ENCODE measurements at regions not wholly inside any gene's neighbourhood (a gene's known extent, or its start where the extent isn't known, plus 50 kb on each side); places are given as distances from the start of the nearest gene placed in this dataset.

DNA sequence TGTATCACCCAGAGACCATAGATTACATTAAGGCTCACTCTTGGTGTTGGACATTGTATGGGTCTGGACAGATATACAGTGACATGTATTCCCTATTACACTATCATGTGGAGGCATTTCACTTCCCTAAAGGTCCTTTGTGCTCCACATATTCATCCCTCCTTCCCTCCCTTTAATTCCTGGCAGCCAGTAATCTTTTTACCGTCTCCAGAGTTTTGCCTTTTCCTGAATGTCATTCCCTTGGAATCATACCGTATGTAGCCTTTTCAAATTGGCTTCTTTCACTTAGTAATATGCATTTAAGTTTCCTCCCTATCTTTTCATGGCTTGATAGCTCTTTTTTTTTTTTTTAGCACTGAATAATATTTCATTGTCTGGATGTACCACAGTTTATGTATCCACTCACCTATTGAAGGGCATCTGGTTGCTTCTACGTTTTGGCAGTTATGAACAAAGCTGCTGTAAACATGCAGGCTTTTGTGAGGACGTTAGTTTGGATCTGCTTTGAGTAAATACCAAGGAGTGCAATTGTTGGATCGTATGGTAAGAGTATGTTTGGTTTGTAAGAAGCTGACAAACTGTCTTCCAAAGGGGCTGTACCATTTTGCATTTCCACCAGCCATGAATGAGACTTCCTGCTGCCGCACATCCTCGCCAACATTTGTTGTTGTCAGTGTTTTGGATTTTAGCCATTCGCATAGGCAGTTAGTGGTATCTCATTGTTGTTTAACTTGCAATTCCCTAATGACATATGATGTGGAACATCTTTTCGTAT, 122.1 kb upstream of the SMIM23 start:
- no peaks in the 10 kb centered on the region for H3K27me3 ChIP-seq (ENCODE audit: control insufficient read depth, insufficient read depth, low read length)
- no peak overlapping the region for H3K27ac ChIP-seq (ENCODE audit: low read length)
- no peaks in the 10 kb centered on the region for H3K36me3 ChIP-seq (ENCODE audit: control insufficient read depth, insufficient read depth, low read length)
- H3K4me3 ChIP-seq (ENCODE audit: low read length): no peak overlapping the region
- H3K4me1 ChIP-seq (ENCODE audit: control insufficient read depth, insufficient read depth, low read length): peaks cover 2% of the 10 kb centered on the region; the same call in 1 of the 2 replicates
- no peaks in the 10 kb centered on the region for H3K9me3 ChIP-seq (ENCODE audit: control insufficient read depth, insufficient read depth, low read length)
- WGBS (ENCODE audit: insufficient coverage, insufficient read length): no CpG with 5 or more reads among the region's 9 CpGs
- no peak for DNase-seq (ENCODE audit: low read depth, low spot score)

DNA sequence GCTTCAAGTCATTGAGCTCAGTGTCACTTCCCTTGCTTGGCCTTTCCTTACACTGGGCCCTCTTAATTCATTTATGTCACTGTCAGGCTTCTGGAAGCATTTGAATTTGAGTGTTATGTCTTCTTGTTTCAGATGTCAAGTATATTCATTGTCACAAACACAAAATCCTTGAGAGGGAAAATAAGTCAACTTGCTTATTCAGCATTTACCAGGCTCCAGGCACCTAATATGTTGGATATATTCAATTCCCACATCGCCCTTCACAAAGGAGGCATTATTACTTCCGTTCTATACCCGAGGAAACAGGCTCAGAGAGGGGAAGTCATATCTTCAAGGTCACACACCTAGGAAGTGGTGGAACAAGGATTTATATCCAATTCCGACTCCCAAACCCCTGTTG, 121.1 kb upstream of the SMIM23 start:
- Histone ChIP-seq H3K9me3 (ENCODE audit: control insufficient read depth, insufficient read depth, low read length) (no peaks in the 10 kb centered on the region), H3K4me3 (ENCODE audit: low read length) (no peak overlapping the region), H3K4me1 (ENCODE audit: control insufficient read depth, insufficient read depth, low read length) (peaks cover 2% of the 10 kb centered on the region; the same call in 1 of the 2 replicates), H3K27me3 (ENCODE audit: control insufficient read depth, insufficient read depth, low read length) (no peaks in the 10 kb centered on the region), H3K36me3 (ENCODE audit: control insufficient read depth, insufficient read depth, low read length) (no peaks in the 10 kb centered on the region), H3K27ac (ENCODE audit: low read length) (no peak overlapping the region)
- no peak for DNase-seq (ENCODE audit: low read depth, low spot score)
- WGBS (ENCODE audit: insufficient coverage, insufficient read length): no CpG with 5 or more reads among the region's 4 CpGs

DNA sequence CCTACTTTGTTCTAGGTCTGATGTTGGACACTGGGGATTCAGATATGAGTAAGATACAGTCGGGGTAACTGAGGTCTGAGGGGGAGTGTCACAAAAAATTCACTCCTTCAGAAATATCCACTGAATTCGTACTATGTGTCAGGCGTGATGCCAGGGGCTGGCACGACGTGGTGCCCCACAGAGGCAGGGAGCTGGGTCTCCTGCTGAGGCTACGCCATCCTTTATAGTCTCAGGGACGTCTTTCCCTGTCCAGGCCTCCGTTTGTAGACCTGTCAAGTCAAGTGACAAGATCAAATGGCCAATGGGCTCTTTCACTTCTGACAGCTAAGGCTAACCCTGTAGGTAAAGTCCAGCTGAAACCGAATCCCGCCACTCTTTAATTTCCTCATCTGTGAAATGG, 118.8 kb upstream of the SMIM23 start:
- Histone ChIP-seq H3K27me3 (ENCODE audit: control insufficient read depth, insufficient read depth, low read length) (no peaks in the 10 kb centered on the region), H3K27ac (ENCODE audit: low read length) (no peak overlapping the region), H3K36me3 (ENCODE audit: control insufficient read depth, insufficient read depth, low read length) (no peaks in the 10 kb centered on the region), H3K4me3 (ENCODE audit: low read length) (no peak overlapping the region), H3K9me3 (ENCODE audit: control insufficient read depth, insufficient read depth, low read length) (no peaks in the 10 kb centered on the region), H3K4me1 (ENCODE audit: control insufficient read depth, insufficient read depth, low read length) (peaks cover 2% of the 10 kb centered on the region; the same call in 1 of the 2 replicates)
- no CpG with 5 or more reads among the region's 10 CpGs for WGBS (ENCODE audit: insufficient coverage, insufficient read length)
- no peak for DNase-seq (ENCODE audit: low read depth, low spot score)

DNA sequence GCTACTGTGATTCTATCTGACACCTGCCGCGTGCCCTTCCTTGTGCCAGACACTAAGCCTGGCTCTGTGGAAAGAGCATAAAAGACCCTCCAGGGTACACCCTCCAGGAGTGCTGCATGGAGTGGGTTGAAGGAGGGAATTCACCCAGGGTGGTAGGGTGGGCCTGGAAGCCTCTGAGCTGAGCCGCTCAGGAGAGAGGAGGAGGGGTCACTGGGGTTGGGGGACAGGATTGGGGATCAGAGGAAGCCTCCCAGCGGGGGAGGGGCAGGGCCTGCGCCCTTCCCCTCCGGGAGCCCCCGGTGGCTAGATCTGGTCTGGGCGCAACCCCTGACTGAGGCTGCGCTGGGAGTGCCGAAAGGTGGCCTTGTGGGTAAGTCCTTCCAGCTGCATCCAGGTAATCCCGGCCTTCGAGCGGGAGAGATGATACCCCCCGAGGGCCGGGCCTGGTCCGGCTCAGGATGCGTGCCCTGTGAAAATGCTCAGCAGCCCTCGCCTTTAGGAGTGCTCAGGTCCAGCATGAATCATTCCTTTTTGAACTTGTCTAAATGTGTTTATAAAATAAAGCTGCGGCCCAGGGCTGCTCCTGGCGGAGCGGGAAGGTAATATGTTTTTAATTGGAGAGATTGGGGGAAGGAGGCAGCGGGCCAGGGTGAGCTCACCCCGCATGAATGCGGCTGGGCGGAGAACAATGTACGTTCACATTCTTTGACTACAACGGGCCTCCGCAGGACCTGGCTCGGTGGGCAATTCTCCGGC, 118.1 kb upstream of the SMIM23 start:
- H3K27ac ChIP-seq (ENCODE audit: low read length): no peak overlapping the region
- no peak for DNase-seq (ENCODE audit: low read depth, low spot score)
- no peaks in the 10 kb centered on the region for H3K27me3 ChIP-seq (ENCODE audit: control insufficient read depth, insufficient read depth, low read length)
- H3K4me3 ChIP-seq (ENCODE audit: low read length): no peak overlapping the region
- H3K9me3 ChIP-seq (ENCODE audit: control insufficient read depth, insufficient read depth, low read length): no peaks in the 10 kb centered on the region
- no peaks in the 10 kb centered on the region for H3K36me3 ChIP-seq (ENCODE audit: control insufficient read depth, insufficient read depth, low read length)
- peaks cover 2% of the 10 kb centered on the region; the same call in 1 of the 2 replicates for H3K4me1 ChIP-seq (ENCODE audit: control insufficient read depth, insufficient read depth, low read length)
- WGBS (ENCODE audit: insufficient coverage, insufficient read length): no CpG with 5 or more reads among the region's 30 CpGs

DNA sequence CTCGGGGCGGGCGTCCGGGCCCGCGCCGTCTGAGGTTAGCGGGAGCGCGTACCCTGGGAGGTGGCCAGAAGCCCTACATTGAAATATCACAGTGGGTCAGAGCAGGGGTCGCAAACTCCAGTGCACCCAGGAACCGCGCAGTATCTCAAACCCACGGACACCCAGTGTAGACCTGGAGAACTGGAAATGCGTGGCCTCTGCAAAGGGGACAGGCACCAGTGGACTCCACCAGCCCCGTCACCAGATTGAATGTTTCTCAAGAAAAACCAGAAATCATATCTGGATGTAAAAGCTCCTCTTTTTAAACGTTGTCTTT, 117.6 kb upstream of the SMIM23 start:
- no peaks in the 10 kb centered on the region for H3K36me3 ChIP-seq (ENCODE audit: control insufficient read depth, insufficient read depth, low read length)

DNA sequence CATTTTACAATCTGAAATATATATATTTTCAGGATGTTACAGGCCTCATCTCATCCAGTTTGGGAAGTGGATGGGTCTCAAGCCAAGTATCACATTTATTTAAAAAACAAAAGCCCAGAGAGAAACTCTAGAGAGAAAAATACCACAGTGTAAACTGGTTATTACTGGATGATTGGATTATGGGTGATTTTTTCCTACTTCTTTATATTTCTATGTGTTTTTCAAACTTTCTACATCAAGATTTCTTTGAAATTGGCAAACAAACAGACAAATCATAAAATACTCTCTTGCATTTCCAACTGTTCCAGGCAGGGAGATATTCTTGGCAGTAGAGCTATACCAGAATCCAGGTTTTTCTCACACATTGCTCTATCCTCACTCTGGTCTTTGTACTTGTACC, 116.0 kb upstream of the SMIM23 start:
- Histone ChIP-seq H3K27ac (ENCODE audit: low read length) (no peak overlapping the region), H3K27me3 (ENCODE audit: control insufficient read depth, insufficient read depth, low read length) (no peaks in the 10 kb centered on the region), H3K4me3 (ENCODE audit: low read length) (no peak overlapping the region), H3K9me3 (ENCODE audit: control insufficient read depth, insufficient read depth, low read length) (no peaks in the 10 kb centered on the region), H3K36me3 (ENCODE audit: control insufficient read depth, insufficient read depth, low read length) (no peaks in the 10 kb centered on the region), H3K4me1 (ENCODE audit: control insufficient read depth, insufficient read depth, low read length) (peaks cover 2% of the 10 kb centered on the region; the same call in 1 of the 2 replicates)
- no peak for DNase-seq (ENCODE audit: low read depth, low spot score)

More for the DNA sequence above, 117.6 kb upstream of the SMIM23 start:
- no peaks in the 10 kb centered on the region for H3K27me3 ChIP-seq (ENCODE audit: control insufficient read depth, insufficient read depth, low read length)
- no peak for DNase-seq (ENCODE audit: low read depth, low spot score)
- no peak overlapping the region for H3K4me3 ChIP-seq (ENCODE audit: low read length)
- no peak overlapping the region for H3K27ac ChIP-seq (ENCODE audit: low read length)
- WGBS (ENCODE audit: insufficient coverage, insufficient read length): no CpG with 5 or more reads among the region's 17 CpGs
- no peaks in the 10 kb centered on the region for H3K9me3 ChIP-seq (ENCODE audit: control insufficient read depth, insufficient read depth, low read length)
- peaks cover 2% of the 10 kb centered on the region; the same call in 1 of the 2 replicates for H3K4me1 ChIP-seq (ENCODE audit: control insufficient read depth, insufficient read depth, low read length)

DNA sequence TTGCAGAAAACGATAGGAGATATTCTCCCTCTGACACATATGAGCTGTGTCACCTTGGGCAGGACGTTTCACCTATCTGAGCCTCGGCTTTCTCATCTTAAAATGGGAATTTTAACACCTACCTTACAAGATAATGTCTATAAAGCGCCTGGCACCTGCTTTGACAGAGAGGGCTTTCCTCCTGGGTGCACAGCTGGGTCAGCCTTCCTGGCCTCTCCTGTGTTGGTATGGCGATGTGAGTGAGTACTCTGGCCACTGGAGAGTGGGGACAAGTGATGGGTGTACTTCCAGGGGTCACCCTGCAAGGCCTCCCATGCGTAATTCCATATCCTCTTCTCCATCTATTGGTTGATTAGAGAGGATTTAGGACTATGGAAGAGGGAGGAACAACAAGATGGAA, 113.1 kb upstream of the SMIM23 start:
- H3K27me3 ChIP-seq (ENCODE audit: control insufficient read depth, insufficient read depth, low read length): no peaks in the 10 kb centered on the region
- H3K9me3 ChIP-seq (ENCODE audit: control insufficient read depth, insufficient read depth, low read length): no peaks in the 10 kb centered on the region
- no peaks in the 10 kb centered on the region for H3K36me3 ChIP-seq (ENCODE audit: control insufficient read depth, insufficient read depth, low read length)
- no peak overlapping the region for H3K4me3 ChIP-seq (ENCODE audit: low read length)
- 0 out of 2 replicates have a peak, but pooled peaks cover 3% of the 10 kb centered on the region for H3K4me1 ChIP-seq (ENCODE audit: control insufficient read depth, insufficient read depth, low read length)
- no peak overlapping the region for H3K27ac ChIP-seq (ENCODE audit: low read length)
- no CpG with 5 or more reads among the region's 6 CpGs for WGBS (ENCODE audit: insufficient coverage, insufficient read length)
- no peak for DNase-seq (ENCODE audit: low read depth, low spot score)

DNA sequence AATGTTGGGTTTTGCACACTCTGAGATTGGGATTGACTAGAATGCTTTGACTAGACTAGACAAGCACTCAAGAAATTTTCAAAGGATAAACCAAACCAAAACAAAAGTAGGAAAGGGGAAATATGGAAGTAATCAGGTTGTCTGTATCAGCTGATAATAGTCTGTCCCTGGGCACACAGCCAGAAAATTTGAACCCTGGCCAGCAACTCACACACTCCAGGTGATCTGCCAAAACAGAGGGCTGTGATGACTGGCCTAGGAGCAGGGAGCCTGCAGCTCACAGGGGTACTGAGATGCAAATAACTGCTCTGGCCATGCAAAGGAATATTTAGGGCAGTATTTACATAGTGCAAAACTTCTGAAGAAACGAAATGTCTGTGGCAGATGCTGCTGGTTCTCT, 112.3 kb upstream of the SMIM23 start:
- no CpG with 5 or more reads among the region's 1 CpG for WGBS (ENCODE audit: insufficient coverage, insufficient read length)

DNA sequence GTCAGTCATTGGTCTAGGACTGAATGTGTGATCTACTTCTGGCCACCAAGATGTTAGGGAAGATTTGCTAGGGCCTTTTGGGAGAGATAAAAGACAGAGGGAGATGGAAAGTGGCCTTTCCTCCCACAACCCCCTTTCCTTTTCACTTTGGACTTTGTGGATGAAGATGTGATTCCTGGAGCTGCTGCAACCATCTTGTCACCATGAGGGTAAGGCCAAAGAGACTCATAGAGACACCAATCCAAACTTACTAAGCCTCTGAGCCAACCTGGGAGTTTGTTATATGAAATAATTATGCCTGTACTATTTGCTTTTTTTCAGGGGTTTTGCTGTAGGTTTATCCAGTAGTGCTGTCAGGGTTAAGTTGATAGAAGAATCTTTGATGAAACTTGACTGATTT, 111.8 kb upstream of the SMIM23 start:
- H3K4me1 ChIP-seq (ENCODE audit: control insufficient read depth, insufficient read depth, low read length): 0 out of 2 replicates have a peak, but pooled peaks cover 1% of the 10 kb centered on the region
- no peaks in the 10 kb centered on the region for H3K36me3 ChIP-seq (ENCODE audit: control insufficient read depth, insufficient read depth, low read length)
- no peak overlapping the region for H3K4me3 ChIP-seq (ENCODE audit: low read length)
- no peaks in the 10 kb centered on the region for H3K9me3 ChIP-seq (ENCODE audit: control insufficient read depth, insufficient read depth, low read length)
- no peaks in the 10 kb centered on the region for H3K27me3 ChIP-seq (ENCODE audit: control insufficient read depth, insufficient read depth, low read length)
- DNase-seq (ENCODE audit: low read depth, low spot score): no peak
- no peak overlapping the region for H3K27ac ChIP-seq (ENCODE audit: low read length)

More for the DNA sequence above, 112.3 kb upstream of the SMIM23 start:
- H3K36me3 ChIP-seq (ENCODE audit: control insufficient read depth, insufficient read depth, low read length): no peaks in the 10 kb centered on the region
- H3K27ac ChIP-seq (ENCODE audit: low read length): no peak overlapping the region
- no peaks in the 10 kb centered on the region for H3K27me3 ChIP-seq (ENCODE audit: control insufficient read depth, insufficient read depth, low read length)
- H3K4me1 ChIP-seq (ENCODE audit: control insufficient read depth, insufficient read depth, low read length): 0 out of 2 replicates have a peak, but pooled peaks cover 1% of the 10 kb centered on the region
- H3K4me3 ChIP-seq (ENCODE audit: low read length): no peak overlapping the region
- no peaks in the 10 kb centered on the region for H3K9me3 ChIP-seq (ENCODE audit: control insufficient read depth, insufficient read depth, low read length)
- no peak for DNase-seq (ENCODE audit: low read depth, low spot score)

DNA sequence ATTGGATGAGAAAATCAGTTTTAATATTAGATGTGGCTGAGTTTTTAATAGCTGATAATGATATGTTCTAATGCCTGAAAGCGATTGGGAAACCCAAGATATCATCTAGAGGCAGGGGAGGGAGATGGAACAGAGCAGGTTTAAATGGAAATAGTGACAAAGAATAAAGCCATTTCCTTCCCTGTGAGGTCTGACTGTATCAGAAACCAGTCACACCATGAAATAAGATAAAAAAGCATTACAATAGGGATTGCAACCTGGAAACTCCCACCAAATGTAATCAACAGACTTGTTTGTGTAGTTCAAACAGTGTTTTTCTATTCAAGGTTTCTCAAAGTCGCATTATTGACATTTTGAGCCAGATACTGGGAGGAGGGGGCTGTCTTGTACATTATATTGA, 110.1 kb upstream of the SMIM23 start:
- H3K4me3 ChIP-seq (ENCODE audit: low read length): no peak overlapping the region
- H3K27ac ChIP-seq (ENCODE audit: low read length): no peak overlapping the region
- H3K27me3 ChIP-seq (ENCODE audit: control insufficient read depth, insufficient read depth, low read length): no peaks in the 10 kb centered on the region
- no CpG with 5 or more reads among the region's 2 CpGs for WGBS (ENCODE audit: insufficient coverage, insufficient read length)
- peaks cover 1% of the 10 kb centered on the region; the same call in 1 of the 2 replicates for H3K4me1 ChIP-seq (ENCODE audit: control insufficient read depth, insufficient read depth, low read length)
- no peaks in the 10 kb centered on the region for H3K36me3 ChIP-seq (ENCODE audit: control insufficient read depth, insufficient read depth, low read length)
- H3K9me3 ChIP-seq (ENCODE audit: control insufficient read depth, insufficient read depth, low read length): no peaks in the 10 kb centered on the region
- no peak for DNase-seq (ENCODE audit: low read depth, low spot score)
